ENCODE measurements at regions not wholly inside any gene's neighbourhood (a gene's known extent, or its start where the extent isn't known, plus 50 kb on each side); places are given as distances from the start of the nearest gene placed in this dataset.

DNA sequence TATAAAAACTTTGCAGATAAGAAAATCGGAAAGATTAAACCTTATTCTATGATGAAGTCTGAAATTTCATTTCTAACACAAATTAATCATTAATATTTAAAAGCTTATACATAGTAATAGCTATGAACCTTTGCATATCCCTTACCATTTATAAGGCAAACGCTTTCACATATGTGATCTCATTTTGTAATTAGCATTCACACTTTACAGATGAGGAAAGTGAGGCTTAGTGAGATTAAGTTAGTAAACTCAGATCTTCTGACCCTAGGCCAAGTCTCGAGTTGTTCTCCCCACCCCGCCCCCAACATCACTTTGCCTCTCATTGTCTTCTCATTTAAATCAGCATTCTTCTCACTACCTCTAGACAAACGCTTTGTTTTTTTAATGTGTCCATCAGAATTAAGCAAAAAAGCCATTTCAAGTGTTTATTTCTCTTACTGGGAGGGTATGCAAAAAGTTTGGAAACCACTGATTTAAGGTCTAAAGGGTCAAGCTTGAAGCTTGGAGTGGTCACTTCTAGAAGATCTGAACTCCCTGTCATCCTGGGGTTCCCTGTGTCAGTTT lies 172.9 kb upstream of the BCL6 start:
- Mint-ChIP-seq H3K36me3 (ENCODE audit: low read depth) (no peaks in the 10 kb centered on the region), H3K27me3 (ENCODE audit: insufficient read depth) (no peaks in the 10 kb centered on the region; the same call in none of the 2 replicates), H3K4me1 (ENCODE audit: low read depth) (peaks cover 69% of the 10 kb centered on the region), H3K27ac (no peak overlapping the region), H3K4me3 (no peak overlapping the region), H3K9me3 (no peaks in the 10 kb centered on the region)
- TF ChIP-seq, protein P1, sequence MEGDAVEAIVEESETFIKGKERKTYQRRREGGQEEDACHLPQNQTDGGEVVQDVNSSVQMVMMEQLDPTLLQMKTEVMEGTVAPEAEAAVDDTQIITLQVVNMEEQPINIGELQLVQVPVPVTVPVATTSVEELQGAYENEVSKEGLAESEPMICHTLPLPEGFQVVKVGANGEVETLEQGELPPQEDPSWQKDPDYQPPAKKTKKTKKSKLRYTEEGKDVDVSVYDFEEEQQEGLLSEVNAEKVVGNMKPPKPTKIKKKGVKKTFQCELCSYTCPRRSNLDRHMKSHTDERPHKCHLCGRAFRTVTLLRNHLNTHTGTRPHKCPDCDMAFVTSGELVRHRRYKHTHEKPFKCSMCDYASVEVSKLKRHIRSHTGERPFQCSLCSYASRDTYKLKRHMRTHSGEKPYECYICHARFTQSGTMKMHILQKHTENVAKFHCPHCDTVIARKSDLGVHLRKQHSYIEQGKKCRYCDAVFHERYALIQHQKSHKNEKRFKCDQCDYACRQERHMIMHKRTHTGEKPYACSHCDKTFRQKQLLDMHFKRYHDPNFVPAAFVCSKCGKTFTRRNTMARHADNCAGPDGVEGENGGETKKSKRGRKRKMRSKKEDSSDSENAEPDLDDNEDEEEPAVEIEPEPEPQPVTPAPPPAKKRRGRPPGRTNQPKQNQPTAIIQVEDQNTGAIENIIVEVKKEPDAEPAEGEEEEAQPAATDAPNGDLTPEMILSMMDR (IDR thresholded peaks at IDR 0.05), result no peak
- no peak for DNase-seq

DNA sequence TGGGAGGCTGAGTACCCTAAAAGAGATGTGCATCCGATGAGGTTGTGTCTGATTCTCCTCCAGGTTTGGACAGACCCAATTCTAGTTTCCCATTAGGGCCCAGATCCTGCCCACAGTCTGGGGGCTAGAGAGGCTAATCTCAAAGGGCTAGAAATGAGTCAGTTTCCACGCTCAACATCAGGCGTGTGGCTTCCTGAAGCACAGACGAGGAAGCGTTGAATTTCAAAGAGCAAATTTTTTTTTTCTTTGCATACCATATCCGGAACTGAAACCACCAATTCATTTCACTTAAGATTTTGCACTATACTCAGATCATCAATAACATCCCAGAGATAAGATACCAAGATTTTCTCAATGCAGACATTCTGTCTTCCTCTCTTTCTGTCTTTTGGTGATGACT lies 173.8 kb upstream of the BCL6 start:
- peaks cover 68% of the 10 kb centered on the region for H3K4me1 Mint-ChIP-seq (ENCODE audit: low read depth)
- no peaks in the 10 kb centered on the region for H3K36me3 Mint-ChIP-seq (ENCODE audit: low read depth)
- no peak for DNase-seq
- no peak overlapping the region for H3K27ac Mint-ChIP-seq
- TF ChIP-seq, protein P1 (IDR thresholded peaks at IDR 0.05), result no peak
- no peaks in the 10 kb centered on the region for H3K9me3 Mint-ChIP-seq
- H3K4me3 Mint-ChIP-seq, result no peak overlapping the region
- H3K27me3 Mint-ChIP-seq (ENCODE audit: insufficient read depth), result no peaks in the 10 kb centered on the region; the same call in none of the 2 replicates

DNA sequence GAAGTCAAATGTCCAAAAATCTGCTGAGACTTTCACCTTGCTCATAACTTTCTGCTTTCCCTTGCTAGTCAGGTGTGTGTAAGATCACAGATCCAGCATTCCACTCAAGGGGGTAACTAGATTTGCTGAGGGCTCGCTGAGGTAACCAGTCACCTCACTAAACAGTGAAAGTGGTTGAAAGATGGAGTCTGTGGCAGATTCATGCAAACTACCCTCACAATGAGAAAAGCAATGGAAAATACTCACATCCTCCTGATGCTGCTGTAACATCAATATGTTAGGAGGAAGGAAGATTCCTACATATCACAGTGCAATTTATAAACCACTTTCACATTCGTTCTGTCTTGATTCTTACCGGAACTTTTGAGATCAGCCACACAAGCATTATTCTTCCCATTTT lies 174.3 kb upstream of the BCL6 start:
- Mint-ChIP-seq H3K9me3 (peaks cover 2% of the 10 kb centered on the region), H3K27me3 (ENCODE audit: insufficient read depth) (no peaks in the 10 kb centered on the region; the same call in none of the 2 replicates), H3K36me3 (ENCODE audit: low read depth) (peaks cover 2% of the 10 kb centered on the region), H3K27ac (no peak overlapping the region), H3K4me3 (no peak overlapping the region), H3K4me1 (ENCODE audit: low read depth) (peaks cover 63% of the 10 kb centered on the region)
- TF ChIP-seq, protein P1 (IDR thresholded peaks at IDR 0.05), result no peak
- DNase-seq, result no peak

DNA sequence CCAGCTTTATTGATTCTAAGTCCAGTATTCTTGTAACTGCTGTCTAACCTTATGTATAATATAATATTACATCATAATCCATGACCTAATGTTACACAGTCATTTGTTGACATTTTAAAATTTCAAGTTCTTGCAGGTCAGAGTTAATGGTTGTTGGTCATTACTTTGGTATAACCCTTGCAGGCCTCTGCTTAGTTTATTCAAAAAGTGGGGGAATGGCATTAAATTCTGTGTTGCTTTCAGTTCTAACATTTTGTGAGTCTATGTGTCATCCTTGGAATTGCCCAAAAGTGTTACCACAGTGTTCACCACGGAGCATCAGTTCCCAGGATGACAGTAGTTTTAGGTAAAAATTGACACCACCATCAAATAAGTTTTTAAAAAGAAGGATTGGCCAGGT lies 174.8 kb upstream of the BCL6 start:
- TF ChIP-seq, protein P1 (IDR thresholded peaks at IDR 0.05), result no peak
- Mint-ChIP-seq H3K27ac (no peak overlapping the region), H3K4me1 (ENCODE audit: low read depth) (peaks cover 59% of the 10 kb centered on the region), H3K4me3 (no peak overlapping the region), H3K9me3 (peaks cover 6% of the 10 kb centered on the region), H3K36me3 (ENCODE audit: low read depth) (peaks cover 7% of the 10 kb centered on the region), H3K27me3 (ENCODE audit: insufficient read depth) (no peaks in the 10 kb centered on the region; the same call in none of the 2 replicates)
- DNase-seq, result no peak

DNA sequence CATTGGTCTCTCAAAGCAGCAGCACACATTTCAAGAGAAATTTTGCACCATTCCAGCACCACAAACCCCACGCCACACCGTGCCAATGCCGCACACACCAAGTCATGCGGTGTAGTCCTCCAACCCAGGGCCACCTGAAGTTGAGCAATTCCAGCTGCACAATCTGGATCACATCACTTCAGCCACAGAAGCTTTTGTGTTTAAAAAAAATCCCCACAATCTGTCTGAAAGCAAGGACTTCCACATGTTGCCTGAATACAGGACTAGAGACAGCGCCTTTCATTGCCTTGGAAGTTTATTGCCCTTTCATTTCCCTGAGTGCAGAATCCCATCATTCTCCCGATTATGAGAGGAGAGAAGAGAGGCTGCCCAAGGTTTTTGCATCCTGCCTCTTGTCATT lies 175.6 kb upstream of the BCL6 start:
- DNase-seq, result no peak
- Mint-ChIP-seq H3K27ac (no peak overlapping the region), H3K4me3 (no peak overlapping the region), H3K36me3 (ENCODE audit: low read depth) (peaks cover 10% of the 10 kb centered on the region), H3K4me1 (ENCODE audit: low read depth) (peaks cover 53% of the 10 kb centered on the region), H3K9me3 (peaks cover 6% of the 10 kb centered on the region), H3K27me3 (ENCODE audit: insufficient read depth) (no peaks in the 10 kb centered on the region; the same call in none of the 2 replicates)
- TF ChIP-seq, protein P1 (IDR thresholded peaks at IDR 0.05), result no peak
